Fibroblast of upper back skin (primary cell): ENCODE measurements at regions not wholly inside any gene's neighbourhood (a gene's known extent, or its start where the extent isn't known, plus 50 kb on each side); places are given as distances from the start of the nearest gene placed in this dataset.

ENCODE experiments used
- DNase-seq: peaks from one replicate; pipeline ENCODE4 v3.0.0-alpha.2; 2013

DNA sequence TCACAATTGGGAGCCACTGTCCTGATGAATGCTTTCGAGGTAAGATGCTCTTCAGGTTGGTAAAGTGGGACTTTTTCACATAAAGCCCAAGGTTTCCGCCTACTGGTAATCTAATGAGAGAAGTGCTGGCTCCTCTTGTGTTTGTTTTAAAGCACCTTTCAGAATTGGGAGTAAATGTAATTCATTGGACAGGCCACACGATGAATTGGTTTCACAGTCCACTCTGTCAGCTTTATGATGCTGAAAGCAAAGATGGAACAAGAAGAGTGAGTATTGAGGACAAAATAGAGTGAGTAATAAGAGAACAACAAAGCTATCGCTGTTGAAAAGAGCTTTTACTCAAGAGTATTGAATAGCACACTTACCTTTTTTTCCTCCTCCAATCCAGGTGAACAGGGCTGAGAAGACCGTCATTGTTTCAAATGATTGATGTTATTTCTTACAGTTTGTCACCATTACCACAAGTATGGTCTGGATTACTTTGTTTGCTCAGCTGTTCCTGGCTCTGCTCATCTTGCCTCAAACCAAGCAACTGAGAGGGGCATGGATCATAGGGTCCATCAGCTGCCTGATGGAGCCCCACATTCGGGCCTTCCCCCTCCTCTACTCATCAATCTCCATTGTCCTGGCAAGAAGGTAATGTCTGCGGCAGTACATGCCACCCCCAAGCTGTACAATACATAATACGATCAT is 136.1 kb upstream of the CNTN4 start:
- no peak for DNase-seq

DNA sequence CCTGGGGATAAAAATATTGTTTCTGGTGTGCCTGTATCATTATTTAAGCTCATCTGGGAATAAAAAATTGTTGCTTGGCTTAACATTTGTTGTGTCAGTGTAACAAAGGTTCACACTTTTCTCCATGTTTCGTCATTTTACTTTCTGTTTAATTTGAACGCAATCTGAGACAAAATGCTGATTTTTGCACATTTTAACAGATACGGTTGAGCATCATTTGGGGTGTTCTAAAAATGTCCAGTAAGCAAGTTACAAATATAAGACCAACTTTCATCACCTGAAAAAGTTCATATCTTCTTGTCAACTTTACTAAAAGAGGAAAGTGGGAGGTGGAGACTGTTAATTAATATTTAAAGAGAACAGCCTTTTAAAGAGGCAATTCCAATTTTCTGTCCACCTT is 134.8 kb upstream of the CNTN4 start:
- DNase-seq = no peak

DNA sequence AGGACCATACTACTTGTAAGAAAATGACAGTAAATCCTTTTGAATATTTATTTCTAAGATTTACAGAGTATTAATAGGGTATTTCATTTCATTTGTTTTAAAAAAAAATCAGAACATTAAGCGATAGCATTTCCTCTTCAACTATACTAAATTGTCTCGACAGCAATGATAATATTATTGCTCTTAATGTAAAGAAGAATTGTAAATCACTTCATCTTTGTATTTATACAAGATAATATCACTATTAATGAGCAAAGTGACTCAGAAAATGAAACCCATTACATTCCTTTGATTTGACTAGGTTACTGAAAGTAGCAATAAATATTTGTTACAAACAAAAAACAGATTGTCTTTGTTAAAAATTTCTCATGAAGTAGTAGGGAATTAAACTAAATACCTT is 131.1 kb upstream of the CNTN4 start:
- no peak for DNase-seq

DNA sequence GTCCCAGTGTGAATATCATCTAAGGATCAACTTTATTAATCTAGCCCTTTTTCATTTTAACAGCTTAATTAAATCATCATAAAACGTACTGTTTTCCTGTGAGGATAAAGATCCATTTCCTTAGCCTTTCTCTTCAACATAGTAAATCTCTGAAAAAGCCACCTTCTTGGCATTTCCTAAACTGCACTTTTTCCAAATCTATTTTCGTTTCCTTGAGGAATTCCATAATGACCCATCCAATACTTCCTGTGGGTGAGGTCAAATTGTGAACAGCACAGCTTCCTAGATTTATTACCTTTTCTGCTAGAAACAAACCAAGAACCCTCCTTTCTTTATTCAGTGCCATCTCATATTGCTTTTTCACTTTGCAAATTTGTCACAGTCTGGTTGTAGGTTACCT is 129.4 kb upstream of the CNTN4 start:
- DNase-seq = peak; percentile 51

DNA sequence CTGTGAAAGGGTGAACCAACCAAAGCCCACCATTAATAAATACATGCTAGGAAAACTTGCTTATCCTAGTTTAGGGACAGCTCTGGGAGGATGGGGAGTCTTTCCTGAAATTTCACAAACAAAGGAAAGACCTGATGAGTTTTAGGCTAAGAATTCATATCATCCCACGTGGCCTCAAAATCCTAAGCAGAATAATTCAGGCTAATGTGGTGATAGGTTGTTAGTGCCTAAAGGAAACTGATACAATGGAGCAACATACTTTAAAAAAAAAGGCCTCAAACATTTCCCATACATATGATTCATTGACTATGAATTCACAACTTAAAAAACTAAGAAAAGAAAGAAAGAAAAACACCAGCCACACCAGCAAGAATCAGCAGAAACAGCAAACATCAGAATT is 126.9 kb upstream of the CNTN4 start:
- DNase-seq = peak; percentile 95

DNA sequence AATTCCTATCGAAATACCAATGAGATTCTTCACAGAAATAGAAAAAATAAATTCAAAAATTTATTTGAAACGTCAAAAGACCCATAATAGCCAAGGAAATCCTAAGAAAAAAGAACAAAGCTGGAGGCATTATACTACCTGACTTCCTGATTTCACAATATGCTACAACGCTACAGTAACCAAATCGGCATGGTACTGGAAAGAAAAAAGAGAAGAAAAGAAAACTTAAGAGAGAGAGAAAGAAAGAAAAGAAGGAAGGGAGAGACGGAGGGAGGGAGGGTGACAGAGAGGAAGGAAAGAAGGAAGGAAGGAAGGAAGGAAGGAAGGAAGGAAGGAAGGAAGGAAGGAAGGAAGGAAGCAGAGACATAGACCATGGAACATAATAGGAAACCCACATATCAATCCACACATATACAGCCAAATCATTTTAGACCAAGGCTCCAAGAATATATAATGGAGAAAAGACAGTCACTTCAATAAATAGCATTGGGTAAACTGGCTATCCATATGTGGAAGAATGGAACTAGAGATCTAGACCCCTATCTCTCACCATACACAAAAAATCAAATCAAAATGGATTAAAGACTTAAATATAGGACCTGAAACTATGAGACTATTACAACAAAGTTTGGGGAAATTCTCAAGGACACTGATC is 118.6 kb upstream of the CNTN4 start:
- no peak for DNase-seq

DNA sequence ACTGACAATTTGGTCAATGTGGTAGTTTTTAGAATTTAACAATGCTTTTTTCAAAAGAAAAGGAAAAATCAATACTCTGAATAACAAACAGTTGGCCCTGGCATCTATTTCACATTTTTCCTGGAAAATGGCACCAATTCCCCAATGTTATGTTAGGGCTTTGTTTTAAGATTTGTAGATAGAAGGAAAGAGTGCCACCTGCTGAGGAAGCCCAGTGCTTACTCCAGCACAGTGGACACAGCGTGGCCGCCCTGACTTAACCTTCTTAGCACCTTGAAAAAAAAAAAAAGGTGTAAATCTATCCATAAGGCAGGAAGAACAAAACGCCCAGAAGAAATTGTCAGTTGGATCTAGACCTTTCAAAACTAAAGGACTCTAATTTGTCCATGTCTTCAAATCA is 110.7 kb upstream of the CNTN4 start:
- peak; percentile 44 for DNase-seq

DNA sequence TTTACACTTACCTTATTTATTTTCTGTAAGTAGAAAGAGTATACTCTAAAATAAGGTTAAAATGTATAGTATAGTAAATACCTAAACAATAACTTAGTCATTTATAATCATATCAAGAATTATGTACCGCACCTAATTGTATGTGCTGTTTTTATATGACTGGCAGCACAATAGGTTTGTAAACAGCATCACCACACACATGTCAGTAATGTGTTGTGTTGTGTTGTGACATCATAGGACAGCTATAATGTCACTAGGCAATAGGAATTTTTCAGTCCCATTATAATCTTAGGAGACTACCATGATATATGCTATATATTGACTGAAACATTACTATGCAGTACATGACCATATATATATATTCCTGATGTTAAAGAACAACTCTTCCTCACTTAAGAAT is 99.9 kb upstream of the CNTN4 start:
- DNase-seq = no peak

DNA sequence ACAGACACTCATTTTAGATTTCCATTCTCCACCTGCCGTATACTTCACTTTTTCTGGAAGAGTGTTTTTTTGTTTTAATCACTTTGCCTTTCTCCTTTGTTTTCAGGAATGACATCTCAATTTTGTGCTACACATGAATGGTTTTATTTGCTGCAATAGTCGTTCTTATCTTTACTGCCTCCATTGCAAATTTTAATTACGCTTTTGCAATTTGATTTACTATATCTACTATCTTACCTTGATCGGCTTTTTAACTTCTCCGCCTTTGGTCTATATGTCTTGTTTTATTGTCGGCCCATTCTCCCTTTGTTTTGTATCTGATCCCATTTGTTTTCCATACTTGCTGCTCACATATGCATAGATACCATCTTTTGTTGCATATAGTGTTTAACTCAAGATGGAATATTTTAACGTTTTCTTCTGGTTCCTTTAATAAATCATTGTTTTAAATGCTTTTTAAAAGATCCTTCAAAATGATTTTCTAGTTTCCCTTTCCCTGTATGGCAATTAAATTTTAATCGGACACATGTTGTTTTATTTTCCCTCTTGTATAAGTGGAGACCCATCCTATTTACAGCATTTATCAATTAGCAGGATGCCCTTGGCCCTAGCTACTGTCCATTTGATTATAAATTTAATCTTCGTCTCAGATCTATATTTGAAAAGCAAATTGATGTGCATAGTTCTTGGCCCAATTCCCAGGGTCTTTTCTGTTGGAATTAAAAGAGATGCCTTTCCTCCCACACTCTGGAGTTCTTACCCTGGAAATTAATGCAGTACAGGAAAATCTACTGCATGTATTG is 97.2 kb upstream of the CNTN4 start:
- no peak for DNase-seq

DNA sequence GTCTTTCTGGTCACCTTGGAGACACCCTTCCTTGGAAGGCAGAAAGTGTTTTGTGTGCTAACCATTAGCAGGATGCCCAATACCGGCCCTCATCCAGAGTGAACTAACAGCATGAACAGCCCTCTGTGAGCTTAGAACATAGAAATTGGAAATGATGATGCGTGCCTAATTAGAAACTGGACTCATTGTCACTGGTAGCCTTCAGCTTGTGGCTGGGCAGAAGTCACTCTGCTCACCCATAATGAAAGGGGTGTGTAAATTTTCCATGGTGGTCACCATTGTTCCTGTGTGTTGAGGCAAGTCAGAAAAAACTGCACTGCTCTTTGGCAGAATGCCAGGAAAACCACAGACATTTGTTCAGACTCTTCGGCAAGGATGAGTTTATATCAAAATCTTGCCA is 74.7 kb upstream of the CNTN4 start:
- peak; percentile 34 for DNase-seq

DNA sequence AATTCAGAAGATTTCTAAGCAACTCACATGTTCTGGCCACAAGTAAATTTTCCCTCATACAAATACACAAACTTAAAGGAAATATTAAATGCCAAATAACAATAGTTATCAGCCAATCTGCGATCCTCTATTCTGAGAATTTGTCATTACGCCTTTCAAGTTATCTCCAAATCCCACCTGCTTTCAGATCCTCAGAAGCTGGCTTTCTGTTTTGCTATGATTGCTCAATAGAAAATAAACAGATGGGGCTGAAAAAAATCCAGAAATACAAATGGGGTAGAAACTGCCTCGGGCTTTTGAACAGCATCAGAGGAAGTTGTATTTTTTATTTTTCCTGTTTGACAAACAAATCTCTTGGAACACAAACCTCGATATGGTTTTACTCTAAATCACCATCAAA is 74.0 kb upstream of the CNTN4 start:
- no peak for DNase-seq

DNA sequence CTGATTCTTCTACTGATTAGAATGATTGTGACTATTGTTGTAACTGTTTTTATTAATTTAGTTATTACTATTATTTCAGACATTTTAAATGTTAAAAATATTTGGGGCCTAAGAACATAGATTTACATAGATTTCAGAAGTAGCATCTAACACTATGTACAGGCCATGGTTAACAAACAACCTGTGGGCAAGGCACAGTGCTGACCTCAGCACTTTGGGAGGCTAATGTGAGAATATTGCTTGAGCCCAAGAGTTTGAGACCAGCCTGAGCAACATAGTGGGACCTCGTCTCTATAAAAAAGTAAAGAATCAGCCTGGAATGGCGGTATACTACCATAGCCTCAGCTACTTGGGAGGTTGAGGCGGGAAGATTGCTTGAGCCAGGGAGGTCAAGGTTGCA is 69.1 kb upstream of the CNTN4 start:
- DNase-seq = no peak

DNA sequence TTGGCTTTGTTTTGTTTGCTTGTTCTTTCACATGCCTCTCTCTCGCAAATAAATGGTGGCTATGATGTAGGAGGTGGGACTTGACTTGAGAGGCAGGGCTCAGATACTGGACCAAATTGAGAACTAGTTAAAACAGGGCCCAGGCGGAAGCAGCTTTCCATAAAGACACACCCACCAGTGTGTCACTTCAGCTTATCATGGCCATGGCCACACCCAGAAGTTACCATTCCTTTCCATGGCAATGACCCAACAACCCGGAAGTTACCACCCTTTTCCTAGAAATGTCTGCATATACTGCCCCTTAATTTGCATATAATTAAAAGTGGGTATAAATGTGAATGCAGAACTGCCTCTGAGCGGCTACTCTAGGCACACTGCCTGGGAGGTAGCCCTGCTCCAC is 62.6 kb upstream of the CNTN4 start:
- DNase-seq = no peak

DNA sequence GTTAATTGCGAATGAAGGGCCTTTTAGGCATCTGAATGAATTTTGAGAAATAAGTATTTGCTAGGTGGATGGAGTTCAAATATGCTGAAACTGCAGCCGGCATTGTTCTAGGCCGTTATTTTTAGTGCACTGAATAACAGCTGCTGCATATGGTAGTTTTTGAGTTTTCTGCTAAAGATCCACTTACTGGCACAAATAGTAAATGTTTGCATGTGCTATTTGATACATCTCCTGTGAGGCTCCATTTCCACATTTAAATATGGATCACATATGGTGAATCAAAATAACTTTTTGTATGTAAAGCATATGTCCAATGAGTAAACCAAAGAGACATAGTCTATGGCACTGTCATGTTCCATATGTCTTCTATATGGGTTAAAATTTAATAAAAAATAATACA is 56.7 kb upstream of the CNTN4 start:
- DNase-seq = no peak
